ENCODE measurements at regions not wholly inside any gene's neighbourhood (a gene's known extent, or its start where the extent isn't known, plus 50 kb on each side); places are given as distances from the start of the nearest gene placed in this dataset.
"Not testable (repeated sequence)": the region's sequence is repeated elsewhere in the genome, so short reads cannot be mapped to it uniquely, and the experiment has no call there.

DNA sequence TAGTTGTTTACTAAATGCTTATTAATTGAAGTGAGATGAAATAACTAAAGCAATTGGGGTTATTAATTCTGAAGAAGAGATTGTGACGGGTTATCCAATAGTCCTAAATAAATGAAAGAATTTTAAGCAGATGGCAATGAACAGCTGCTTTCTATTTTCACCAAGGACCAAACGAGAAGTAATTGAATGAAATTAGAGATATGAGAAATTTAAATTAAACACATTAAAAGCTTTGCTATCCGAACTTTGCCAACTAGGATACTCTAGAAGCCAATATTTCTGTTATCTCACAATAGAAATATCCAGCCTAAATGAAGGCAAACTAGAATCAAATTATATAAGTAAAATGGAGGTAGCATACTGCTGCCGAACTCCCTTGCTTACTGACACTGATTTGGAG is 103.2 kb downstream of the GPR37 start:
- H3K27me3 ChIP-seq (ENCODE audit: low read depth): no peaks in the 10 kb centered on the region
- in situ Hi-C loops (cut with MboI; ENCODE audit: low sequenced_read_pairs): no loop called here

DNA sequence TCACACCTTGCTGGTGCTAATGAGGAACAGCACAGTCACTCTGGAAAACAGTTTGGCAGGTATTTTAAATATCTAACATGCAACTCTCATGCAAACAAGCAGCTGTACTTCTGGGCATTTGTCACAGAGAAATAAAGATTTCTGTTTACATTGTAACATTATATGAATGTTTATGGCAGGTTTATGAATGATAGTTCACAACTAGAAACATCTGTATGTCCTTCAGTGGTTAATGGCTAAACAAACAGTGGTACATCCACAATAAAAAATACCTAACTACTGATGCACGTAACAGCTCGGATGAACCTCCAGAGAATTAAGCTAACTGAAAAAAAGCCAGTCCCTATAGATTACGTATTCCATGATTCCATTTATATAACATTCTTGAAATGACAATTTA is 109.6 kb downstream of the GPR37 start:
- H3K36me3 ChIP-seq (replicated peaks): no peaks in the 10 kb centered on the region
- no peaks in the 10 kb centered on the region for H3K9me3 ChIP-seq
- DNase-seq (ENCODE audit: low spot score in 2 of 2): no peak
- in situ Hi-C loops (cut with MboI; ENCODE audit: low sequenced_read_pairs): no loop called here
- H3K4me1 ChIP-seq: no peaks in the 10 kb centered on the region
- H3K27me3 ChIP-seq (ENCODE audit: low read depth): no peaks in the 10 kb centered on the region
- no peak overlapping the region for H3K4me3 ChIP-seq

More for the DNA sequence above, 103.2 kb downstream of the GPR37 start:
- DNase-seq (ENCODE audit: low spot score in 2 of 2): no peak
- no peak overlapping the region for H3K4me3 ChIP-seq
- no peaks in the 10 kb centered on the region for H3K9me3 ChIP-seq
- H3K36me3 ChIP-seq (replicated peaks): no peaks in the 10 kb centered on the region
- no peaks in the 10 kb centered on the region for H3K4me1 ChIP-seq

DNA sequence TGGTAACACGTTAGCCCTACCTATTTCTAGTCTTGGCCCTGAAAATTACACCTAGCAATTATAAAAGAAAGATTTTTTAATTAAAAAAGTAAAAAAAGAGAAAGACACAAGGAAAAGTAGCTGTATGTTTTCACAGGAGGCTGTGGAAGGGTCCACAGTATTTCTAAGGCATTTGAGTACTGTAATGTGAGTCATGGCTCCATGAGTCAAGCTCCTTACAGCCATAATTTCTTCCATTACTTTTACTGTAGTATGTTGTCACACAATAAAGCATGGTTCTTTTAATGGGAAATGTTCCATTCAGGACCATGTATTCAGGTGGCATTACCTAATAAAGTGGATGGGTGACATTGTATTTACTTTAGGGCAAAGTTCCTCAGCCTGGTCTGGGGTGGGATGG is 113.4 kb downstream of the GPR37 start:
- H3K9me3 ChIP-seq: no peaks in the 10 kb centered on the region
- H3K4me1 ChIP-seq: no peaks in the 10 kb centered on the region
- no peaks in the 10 kb centered on the region for H3K27me3 ChIP-seq (ENCODE audit: low read depth)
- no peak for DNase-seq (ENCODE audit: low spot score in 2 of 2)
- no peaks in the 10 kb centered on the region for H3K36me3 ChIP-seq (replicated peaks)
- no peak overlapping the region for H3K4me3 ChIP-seq
- in situ Hi-C loops (cut with MboI; ENCODE audit: low sequenced_read_pairs): no loop called here

DNA sequence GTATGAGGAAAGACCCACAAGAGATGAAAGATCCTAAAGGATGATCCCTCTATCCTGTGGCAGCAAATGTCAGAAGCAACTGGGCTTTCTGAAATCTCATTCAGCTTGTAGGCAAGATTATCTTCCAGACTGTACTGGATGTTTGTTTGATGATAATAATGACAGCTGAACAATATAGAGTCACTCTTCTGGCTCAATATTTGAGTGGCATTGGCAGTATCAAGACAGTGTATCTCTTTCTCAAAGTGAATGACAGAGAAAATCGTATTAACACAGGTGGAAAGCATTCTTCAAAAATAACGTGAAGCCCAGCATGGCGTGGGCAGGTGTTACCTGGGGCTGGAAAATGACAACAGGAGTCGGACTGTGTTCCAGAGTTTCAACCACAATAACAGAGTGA is 114.5 kb downstream of the GPR37 start:
- no peaks in the 10 kb centered on the region for H3K4me1 ChIP-seq
- H3K36me3 ChIP-seq (replicated peaks): no peaks in the 10 kb centered on the region
- in situ Hi-C loops (cut with MboI; ENCODE audit: low sequenced_read_pairs): no loop called here

DNA sequence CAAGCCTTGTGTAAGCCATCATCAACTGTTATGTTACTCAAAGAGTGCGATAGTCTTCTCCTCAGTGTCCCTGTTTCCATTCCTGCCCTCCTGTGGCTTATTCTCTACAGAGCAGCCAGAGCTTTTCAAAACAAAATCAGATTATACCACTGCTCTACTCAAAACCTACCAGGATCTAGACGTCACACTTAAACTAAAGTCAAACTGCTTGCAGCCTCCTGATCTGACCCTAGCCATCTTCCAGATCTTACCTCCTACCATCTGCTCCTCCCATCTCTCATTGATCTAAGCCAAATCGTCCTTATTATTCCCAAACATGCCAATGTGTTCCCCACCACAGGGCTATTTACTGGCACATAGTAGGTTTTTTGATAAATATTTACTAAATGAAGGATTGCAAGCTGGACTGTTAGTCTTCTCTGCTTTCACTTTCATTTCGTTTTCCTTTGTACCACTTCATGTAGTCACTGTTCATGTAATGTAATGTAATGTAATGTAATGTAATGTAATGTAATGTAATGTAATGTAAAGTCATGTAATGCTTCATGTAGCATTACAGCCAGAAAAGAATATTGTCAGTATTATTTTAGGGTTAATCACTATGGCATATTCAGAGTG is 116.1 kb downstream of the GPR37 start:
- no peak for DNase-seq (ENCODE audit: low spot score in 2 of 2)
- Histone ChIP-seq H3K36me3 (replicated peaks) (no peaks in the 10 kb centered on the region), H3K9me3 (no peaks in the 10 kb centered on the region), H3K27me3 (ENCODE audit: low read depth) (no peaks in the 10 kb centered on the region), H3K4me1 (no peaks in the 10 kb centered on the region), H3K4me3 (no peak overlapping the region)
- in situ Hi-C loops (cut with MboI; ENCODE audit: low sequenced_read_pairs): no loop called here

More for the DNA sequence above, 114.5 kb downstream of the GPR37 start:
- H3K4me3 ChIP-seq: no peak overlapping the region
- no peaks in the 10 kb centered on the region for H3K27me3 ChIP-seq (ENCODE audit: low read depth)
- DNase-seq (ENCODE audit: low spot score in 2 of 2): no peak
- no peaks in the 10 kb centered on the region for H3K9me3 ChIP-seq

DNA sequence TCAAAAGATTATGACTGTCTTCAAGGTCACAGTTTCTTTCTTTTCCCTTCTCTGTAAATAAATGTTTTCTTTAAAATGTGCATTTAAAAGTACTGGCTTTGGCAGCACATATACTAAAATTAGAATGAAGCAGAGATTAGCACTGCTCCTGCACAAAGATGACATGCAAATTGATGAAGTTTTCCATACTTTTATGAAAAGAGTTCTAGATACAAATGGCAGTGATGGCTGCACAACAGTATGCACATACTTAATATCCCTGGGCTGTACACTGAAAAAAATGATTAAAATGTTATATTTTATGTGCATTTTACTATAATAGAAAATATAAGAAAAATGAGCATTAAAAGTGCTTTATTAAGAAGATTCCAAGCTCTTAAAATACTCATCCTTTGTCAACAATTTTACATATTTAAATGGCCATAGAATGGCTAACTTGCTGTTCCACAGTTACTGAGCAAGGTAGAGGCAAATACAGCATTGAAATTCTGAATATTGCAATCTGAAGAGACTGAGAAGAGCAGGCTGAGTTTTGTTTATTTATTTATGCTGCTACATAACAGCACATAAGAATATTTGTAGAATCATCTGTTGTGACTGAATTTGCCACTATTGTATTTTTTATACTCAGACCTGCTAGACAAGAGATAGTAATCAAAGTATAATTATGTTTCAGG is 117.8 kb downstream of the GPR37 start:
- no peaks in the 10 kb centered on the region for H3K9me3 ChIP-seq
- H3K36me3 ChIP-seq (replicated peaks): no peaks in the 10 kb centered on the region
- H3K4me3 ChIP-seq: no peak overlapping the region
- DNase-seq (ENCODE audit: low spot score in 2 of 2): no peak
- no peaks in the 10 kb centered on the region for H3K4me1 ChIP-seq
- in situ Hi-C loops (cut with MboI; ENCODE audit: low sequenced_read_pairs): no loop called here
- no peaks in the 10 kb centered on the region for H3K27me3 ChIP-seq (ENCODE audit: low read depth)

DNA sequence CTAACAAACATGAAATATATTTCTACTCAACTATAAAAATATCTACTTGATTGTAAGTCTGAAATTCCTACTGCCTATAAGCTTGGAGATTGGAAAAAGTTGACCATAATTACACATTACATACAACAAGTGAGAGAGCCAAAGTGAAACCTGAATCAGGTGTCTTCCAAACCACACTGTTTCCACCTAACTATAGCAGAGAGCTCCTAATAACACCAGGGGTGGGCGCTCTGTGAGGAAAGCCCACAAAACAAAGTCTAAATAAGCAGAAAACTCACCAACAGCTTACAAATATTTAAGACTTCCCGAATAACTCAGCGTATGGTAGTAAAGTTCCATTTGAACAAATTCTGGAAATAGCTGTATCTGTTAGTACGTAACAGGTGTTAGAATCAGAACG is 119.9 kb downstream of the GPR37 start:
- Histone ChIP-seq H3K36me3 (replicated peaks) (no peaks in the 10 kb centered on the region), H3K27me3 (ENCODE audit: low read depth) (no peaks in the 10 kb centered on the region), H3K4me1 (no peaks in the 10 kb centered on the region), H3K9me3 (no peaks in the 10 kb centered on the region), H3K4me3 (no peak overlapping the region)
- DNase-seq (ENCODE audit: low spot score in 2 of 2): no peak
- in situ Hi-C loops (cut with MboI; ENCODE audit: low sequenced_read_pairs): no loop called here

DNA sequence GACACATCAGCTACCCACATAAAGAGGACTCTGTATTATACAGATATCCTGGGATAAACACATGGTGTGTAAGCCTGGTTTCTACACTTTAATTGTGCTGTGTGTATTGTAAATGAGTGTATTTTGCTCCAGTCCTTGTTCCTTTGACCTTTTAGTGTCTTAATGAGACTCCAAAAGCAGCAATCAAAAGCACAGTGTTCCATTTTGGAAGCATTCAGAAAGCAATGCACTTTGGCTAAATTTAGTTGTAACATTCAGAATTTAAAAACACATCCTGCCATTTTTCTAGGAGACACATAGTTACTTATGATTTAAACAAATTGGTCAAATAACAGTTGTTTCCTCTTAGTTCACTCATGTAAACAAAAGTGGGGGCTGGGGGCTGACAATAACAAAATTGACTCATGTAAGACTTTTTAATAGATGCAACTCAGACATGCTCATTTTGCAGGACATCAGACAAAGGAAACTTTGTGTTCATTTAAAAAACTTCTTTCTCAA is 122.2 kb downstream of the GPR37 start:
- Histone ChIP-seq H3K9me3 (no peaks in the 10 kb centered on the region), H3K36me3 (replicated peaks) (no peaks in the 10 kb centered on the region), H3K4me3 (no peak overlapping the region), H3K4me1 (peaks cover 6% of the 10 kb centered on the region), H3K27me3 (ENCODE audit: low read depth) (no peaks in the 10 kb centered on the region)
- no peak for DNase-seq (ENCODE audit: low spot score in 2 of 2)
- in situ Hi-C loops (cut with MboI; ENCODE audit: low sequenced_read_pairs): no loop called here

DNA sequence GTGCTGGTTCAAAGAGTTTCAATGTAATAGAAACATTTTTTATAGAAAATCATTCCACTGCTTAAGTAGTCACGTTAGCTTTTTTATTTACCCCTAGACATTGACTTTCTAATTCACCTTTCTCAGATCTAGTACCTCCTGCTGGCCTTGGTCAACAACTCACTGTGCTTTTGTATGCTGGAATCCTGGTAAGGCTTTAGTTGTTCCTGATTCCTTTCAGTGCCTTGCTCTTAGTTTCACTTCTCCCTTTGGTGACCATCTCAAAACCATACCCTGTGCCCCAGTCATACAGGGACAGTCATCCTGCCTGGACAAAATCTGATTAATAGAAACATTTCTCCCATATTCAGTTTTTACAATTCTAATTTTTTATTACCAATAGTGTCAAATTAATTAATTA is 130.2 kb downstream of the GPR37 start:
- Histone ChIP-seq H3K4me1 (peaks cover 6% of the 10 kb centered on the region), H3K27me3 (ENCODE audit: low read depth) (no peaks in the 10 kb centered on the region), H3K4me3 (no peak overlapping the region), H3K9me3 (no peaks in the 10 kb centered on the region), H3K36me3 (replicated peaks) (no peaks in the 10 kb centered on the region)
- in situ Hi-C loops (cut with MboI; ENCODE audit: low sequenced_read_pairs): no loop called here
- DNase-seq (ENCODE audit: low spot score in 2 of 2): no peak

DNA sequence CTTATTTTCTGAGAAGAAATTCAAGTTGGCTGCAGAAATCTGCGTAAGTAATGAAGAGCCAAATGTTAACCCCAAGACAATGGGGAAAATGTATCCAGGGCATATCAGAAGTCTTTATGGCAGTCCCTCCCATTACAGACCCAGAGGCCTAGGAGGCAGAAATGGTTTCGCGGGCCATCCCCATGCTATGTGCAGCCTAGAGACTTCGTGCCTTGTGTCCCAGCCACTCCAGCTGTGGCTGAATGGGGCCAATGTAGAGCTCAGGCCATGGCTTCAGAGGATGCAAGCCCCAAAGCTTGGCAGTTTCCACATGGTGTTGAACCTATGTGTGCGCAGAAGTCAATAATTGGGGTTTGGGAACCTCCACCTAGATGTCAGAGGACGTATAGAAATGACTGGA is 131.9 kb downstream of the GPR37 start:
- no peaks in the 10 kb centered on the region for H3K4me1 ChIP-seq
- no peaks in the 10 kb centered on the region for H3K9me3 ChIP-seq
- no peak for DNase-seq (ENCODE audit: low spot score in 2 of 2)
- H3K36me3 ChIP-seq (replicated peaks): no peaks in the 10 kb centered on the region
- in situ Hi-C loops (cut with MboI; ENCODE audit: low sequenced_read_pairs): no loop called here
- H3K27me3 ChIP-seq (ENCODE audit: low read depth): no peaks in the 10 kb centered on the region
- no peak overlapping the region for H3K4me3 ChIP-seq

DNA sequence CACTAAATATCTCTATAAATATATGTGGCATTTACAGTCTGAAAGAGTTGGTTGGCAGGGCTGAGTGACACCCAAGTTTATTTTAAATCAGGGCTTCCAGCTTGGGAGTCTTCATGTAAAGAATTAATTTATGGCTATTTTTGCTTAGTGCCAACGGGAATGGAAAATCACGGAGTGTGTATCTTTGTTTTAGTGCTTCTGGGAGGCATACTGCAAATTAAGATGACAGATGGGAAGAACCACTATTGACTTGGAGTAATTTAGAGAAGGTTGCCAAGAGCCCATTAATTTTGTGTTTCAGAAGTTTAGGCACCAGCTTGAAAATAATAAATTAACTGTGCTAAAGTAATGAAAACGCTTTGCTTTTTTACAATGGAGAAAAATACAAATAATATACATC is 135.2 kb downstream of the GPR37 start:
- H3K36me3 ChIP-seq (replicated peaks): no peaks in the 10 kb centered on the region
- H3K9me3 ChIP-seq: no peaks in the 10 kb centered on the region
- no peak overlapping the region for H3K4me3 ChIP-seq
- no peak for DNase-seq (ENCODE audit: low spot score in 2 of 2)
- no peaks in the 10 kb centered on the region for H3K4me1 ChIP-seq
- H3K27me3 ChIP-seq (ENCODE audit: low read depth): no peaks in the 10 kb centered on the region
- in situ Hi-C loops (cut with MboI; ENCODE audit: low sequenced_read_pairs): no loop called here

DNA sequence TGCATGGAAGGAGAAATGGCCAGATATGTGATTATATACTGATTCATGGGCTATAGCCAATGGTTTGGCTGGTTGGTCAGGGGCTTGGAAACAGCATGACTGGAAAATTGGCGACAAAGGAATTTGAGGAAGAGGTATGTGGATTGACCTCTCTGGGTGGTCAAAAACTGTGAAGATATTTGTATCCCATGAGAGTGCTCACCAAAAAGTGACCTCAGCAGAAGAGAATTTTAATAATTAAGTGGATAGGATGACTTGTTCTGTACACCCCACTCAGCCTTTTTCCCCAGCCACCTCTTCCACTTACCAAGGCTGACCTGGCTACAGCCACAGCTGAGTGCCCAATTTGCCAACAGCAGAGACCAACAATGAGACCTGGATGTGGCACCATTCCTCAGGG is 146.7 kb downstream of the GPR37 start:
- DNase-seq (ENCODE audit: low spot score in 2 of 2): no peak
- no peaks in the 10 kb centered on the region for H3K9me3 ChIP-seq

DNA sequence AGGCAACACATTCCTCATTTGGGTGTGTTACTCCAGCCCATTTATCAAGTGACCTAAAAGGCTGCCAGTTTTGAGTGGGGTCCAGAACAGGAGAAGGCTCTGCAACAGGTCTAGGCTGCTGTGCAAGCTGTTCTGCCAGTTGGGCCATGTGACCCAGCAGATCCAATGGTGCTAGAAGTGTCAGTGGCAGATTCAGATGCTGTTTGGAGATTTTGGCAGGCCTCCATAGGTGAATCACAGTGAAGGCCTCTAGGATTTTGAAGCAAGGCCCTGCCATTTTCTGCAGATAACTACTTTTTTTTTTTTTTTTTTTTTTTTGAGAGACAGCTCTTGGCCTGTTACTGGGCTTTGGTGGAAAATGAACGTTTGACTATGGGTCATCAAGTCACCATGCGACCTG is 147.5 kb downstream of the GPR37 start:
- in situ Hi-C loops (cut with MboI; ENCODE audit: low sequenced_read_pairs); H3K4me3 ChIP-seq; H3K9me3 ChIP-seq; H3K4me1 ChIP-seq; H3K27me3 ChIP-seq (ENCODE audit: low read depth); DNase-seq (ENCODE audit: low spot score in 2 of 2); H3K36me3 ChIP-seq (replicated peaks): not testable (repeated sequence)

More for the DNA sequence above, 146.7 kb downstream of the GPR37 start:
- in situ Hi-C loops (cut with MboI; ENCODE audit: low sequenced_read_pairs): no loop called here
- no peak overlapping the region for H3K4me3 ChIP-seq
- no peaks in the 10 kb centered on the region for H3K4me1 ChIP-seq
- H3K27me3 ChIP-seq (ENCODE audit: low read depth): no peaks in the 10 kb centered on the region
- H3K36me3 ChIP-seq (replicated peaks): no peaks in the 10 kb centered on the region

DNA sequence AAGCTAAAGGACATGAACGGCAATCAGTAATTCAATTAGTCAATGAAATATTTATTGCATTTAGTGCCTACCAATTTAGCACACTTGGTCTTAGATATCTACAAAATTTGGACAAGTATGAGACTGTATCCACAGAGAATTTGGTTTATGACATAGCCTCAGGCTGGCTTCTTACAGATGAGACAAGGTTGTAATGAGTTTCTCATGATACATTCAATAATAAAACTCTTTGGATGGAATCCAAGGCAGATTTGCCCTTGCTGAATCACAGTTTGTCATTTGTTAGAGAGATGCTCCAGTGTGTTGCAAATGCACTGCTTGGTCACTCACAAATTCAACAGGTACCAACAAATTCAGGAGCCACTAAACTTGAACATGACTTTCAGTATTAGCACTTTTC is 162.5 kb downstream of the GPR37 start:
- no peaks in the 10 kb centered on the region for H3K27me3 ChIP-seq (ENCODE audit: low read depth)
- H3K4me3 ChIP-seq: no peak overlapping the region
- in situ Hi-C loops (cut with MboI; ENCODE audit: low sequenced_read_pairs): no loop called here
- no peaks in the 10 kb centered on the region for H3K9me3 ChIP-seq
- no peaks in the 10 kb centered on the region for H3K36me3 ChIP-seq (replicated peaks)
- H3K4me1 ChIP-seq: no peaks in the 10 kb centered on the region
- DNase-seq (ENCODE audit: low spot score in 2 of 2): no peak

DNA sequence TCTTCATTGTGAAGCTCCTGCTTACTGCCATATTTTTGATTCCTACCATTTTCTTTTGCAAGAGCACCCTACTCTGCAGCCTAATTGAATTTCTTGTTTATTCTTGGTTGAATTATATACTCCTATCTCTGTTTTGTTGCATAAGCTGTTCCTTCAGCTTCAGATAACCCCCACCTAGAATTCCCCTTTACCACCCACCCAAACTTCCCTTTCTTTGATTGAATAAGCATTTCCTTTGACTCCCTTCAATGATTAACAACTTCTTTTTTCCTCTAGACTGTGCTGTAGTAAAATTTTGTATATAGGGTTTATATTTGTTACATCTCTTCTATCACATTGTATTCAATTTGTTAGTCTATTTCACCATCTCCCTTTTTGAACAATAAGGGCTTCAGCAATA is 168.1 kb downstream of the GPR37 start:
- Histone ChIP-seq H3K9me3 (no peaks in the 10 kb centered on the region), H3K27me3 (ENCODE audit: low read depth) (no peaks in the 10 kb centered on the region), H3K36me3 (replicated peaks) (no peaks in the 10 kb centered on the region), H3K4me3 (no peak overlapping the region), H3K4me1 (no peaks in the 10 kb centered on the region)
- DNase-seq (ENCODE audit: low spot score in 2 of 2): no peak
- in situ Hi-C loops (cut with MboI; ENCODE audit: low sequenced_read_pairs): no loop called here

Data from HAP-1 (cell line).